ENCODE measurements at regions not wholly inside any gene's neighbourhood (a gene's known extent, or its start where the extent isn't known, plus 50 kb on each side); places are given as distances from the start of the nearest gene placed in this dataset.

- TF ChIP-seq CTCF (conservative IDR thresholded peaks at IDR 0.05) = no peak
- no peak for TF ChIP-seq EZH2 (IDR thresholded peaks at IDR 0.05; ENCODE audit: low read depth)
These were observed 356.7 kb upstream of the UMPS start for GRCh38 chr3:124373524-124373923.
